HG03469 (cell line): ENCODE measurements at regions not wholly inside any gene's neighbourhood (a gene's known extent, or its start where the extent isn't known, plus 50 kb on each side); places are given as distances from the start of the nearest gene placed in this dataset.
"Not testable (repeated sequence)": the region's sequence is repeated elsewhere in the genome, so short reads cannot be mapped to it uniquely, and the experiment has no call there.

Source experiments
- ATAC-seq: cut with Tn5 transposase; IDR thresholded peaks from one replicate; pipeline ENCODE4 v1.9.1; 2021; ENCODE audit warnings: mild to moderate bottlenecking, moderate library complexity, moderate number of reproducible peaks; ENCODE audit not compliant: unreplicated experiment

- peak; percentile 98 for ATAC-seq
Observed at GRCh38 chr9:66764799-66765493, 135.6 kb upstream of the ZNF658 start.

- ATAC-seq = not testable (repeated sequence)
Observed at GRCh38 chr9:66765531-66765930, 135.0 kb upstream of the ZNF658 start.

GRCh38 chr9:66771504-66771903, 129.0 kb upstream of the ZNF658 start:
- not testable (repeated sequence) for ATAC-seq

GRCh38 chr9:66774618-66775017, 125.9 kb upstream of the ZNF658 start:
- ATAC-seq = not testable (repeated sequence)

- not testable (repeated sequence) for ATAC-seq
Observed at GRCh38 chr9:66779944-66780661, 120.4 kb upstream of the ZNF658 start.

- not testable (repeated sequence) for ATAC-seq
Observed at GRCh38 chr9:66781240-66781639, 119.3 kb upstream of the ZNF658 start.

- not testable (repeated sequence) for ATAC-seq
Observed at GRCh38 chr9:66782010-66782409, 118.5 kb upstream of the ZNF658 start.

- ATAC-seq = not testable (repeated sequence)
Observed at GRCh38 chr9:66785603-66786002, 114.9 kb upstream of the ZNF658 start.

- not testable (repeated sequence) for ATAC-seq
Observed at GRCh38 chr9:66791092-66791750, 109.3 kb upstream of the ZNF658 start.

GRCh38 chr9:66794769-66795168, 105.8 kb upstream of the ZNF658 start:
- ATAC-seq = not testable (repeated sequence)

GRCh38 chr9:66795723-66796503, 104.6 kb upstream of the ZNF658 start:
- not testable (repeated sequence) for ATAC-seq

- not testable (repeated sequence) for ATAC-seq
Observed at GRCh38 chr9:66797905-66798616, 102.5 kb upstream of the ZNF658 start.

GRCh38 chr9:66803619-66804018, 96.9 kb upstream of the ZNF658 start:
- not testable (repeated sequence) for ATAC-seq

- ATAC-seq = not testable (repeated sequence)
Observed at GRCh38 chr9:66810247-66810646, 90.3 kb upstream of the ZNF658 start.

- not testable (repeated sequence) for ATAC-seq
Observed at GRCh38 chr9:66812367-66812766, 88.2 kb upstream of the ZNF658 start.

- not testable (repeated sequence) for ATAC-seq
Observed at GRCh38 chr9:66812967-66813366, 87.6 kb upstream of the ZNF658 start.

GRCh38 chr9:66814038-66814437, 86.5 kb upstream of the ZNF658 start:
- not testable (repeated sequence) for ATAC-seq

- ATAC-seq = not testable (repeated sequence)
Observed at GRCh38 chr9:66819510-66819909, 81.0 kb upstream of the ZNF658 start.

- not testable (repeated sequence) for ATAC-seq
Observed at GRCh38 chr9:66820014-66820660, 80.4 kb upstream of the ZNF658 start.

- not testable (repeated sequence) for ATAC-seq
Observed at GRCh38 chr9:66824169-66824568, 76.4 kb upstream of the ZNF658 start.
